ENCODE measurements at regions not wholly inside any gene's neighbourhood (a gene's known extent, or its start where the extent isn't known, plus 50 kb on each side); places are given as distances from the start of the nearest gene placed in this dataset.

- TF ChIP-seq, protein P1, sequence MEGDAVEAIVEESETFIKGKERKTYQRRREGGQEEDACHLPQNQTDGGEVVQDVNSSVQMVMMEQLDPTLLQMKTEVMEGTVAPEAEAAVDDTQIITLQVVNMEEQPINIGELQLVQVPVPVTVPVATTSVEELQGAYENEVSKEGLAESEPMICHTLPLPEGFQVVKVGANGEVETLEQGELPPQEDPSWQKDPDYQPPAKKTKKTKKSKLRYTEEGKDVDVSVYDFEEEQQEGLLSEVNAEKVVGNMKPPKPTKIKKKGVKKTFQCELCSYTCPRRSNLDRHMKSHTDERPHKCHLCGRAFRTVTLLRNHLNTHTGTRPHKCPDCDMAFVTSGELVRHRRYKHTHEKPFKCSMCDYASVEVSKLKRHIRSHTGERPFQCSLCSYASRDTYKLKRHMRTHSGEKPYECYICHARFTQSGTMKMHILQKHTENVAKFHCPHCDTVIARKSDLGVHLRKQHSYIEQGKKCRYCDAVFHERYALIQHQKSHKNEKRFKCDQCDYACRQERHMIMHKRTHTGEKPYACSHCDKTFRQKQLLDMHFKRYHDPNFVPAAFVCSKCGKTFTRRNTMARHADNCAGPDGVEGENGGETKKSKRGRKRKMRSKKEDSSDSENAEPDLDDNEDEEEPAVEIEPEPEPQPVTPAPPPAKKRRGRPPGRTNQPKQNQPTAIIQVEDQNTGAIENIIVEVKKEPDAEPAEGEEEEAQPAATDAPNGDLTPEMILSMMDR (IDR thresholded peaks at IDR 0.05; ENCODE audit: low read depth, low read length): no peak
- no peak for DNase-seq (ENCODE audit: extremely low read depth, low read depth)
Observed at GRCh38 chr3:165903885-165904630, 66.8 kb upstream of the BCHE start.

- DNase-seq (ENCODE audit: extremely low read depth, low read depth): no peak
- TF ChIP-seq, protein P1 (IDR thresholded peaks at IDR 0.05; ENCODE audit: low read depth, low read length): no peak
Observed at GRCh38 chr3:165899066-165899465, 61.8 kb upstream of the BCHE start.

DNA sequence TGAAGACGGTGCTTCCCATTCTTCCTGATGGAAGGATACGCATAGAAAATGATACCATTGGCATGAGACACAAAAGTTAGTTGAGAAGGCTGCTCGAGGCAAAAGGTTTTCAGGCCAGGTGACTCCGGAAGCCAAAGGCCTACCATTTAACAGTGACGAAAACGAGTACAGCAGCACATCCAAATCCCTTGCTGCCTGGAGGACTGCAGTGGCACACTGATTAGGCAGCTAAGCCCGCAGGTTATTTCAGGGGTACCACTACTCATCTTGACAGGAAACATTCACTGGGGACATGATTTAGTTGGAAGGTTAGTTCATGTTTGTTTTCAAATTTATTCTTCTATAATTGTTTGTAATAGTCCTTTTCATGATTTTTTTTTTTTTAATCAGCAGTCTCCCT lies 59.9 kb upstream of the BCHE start:
- TF ChIP-seq, protein P1 (IDR thresholded peaks at IDR 0.05; ENCODE audit: low read depth, low read length): no peak
- DNase-seq (ENCODE audit: extremely low read depth, low read depth): no peak

DNA sequence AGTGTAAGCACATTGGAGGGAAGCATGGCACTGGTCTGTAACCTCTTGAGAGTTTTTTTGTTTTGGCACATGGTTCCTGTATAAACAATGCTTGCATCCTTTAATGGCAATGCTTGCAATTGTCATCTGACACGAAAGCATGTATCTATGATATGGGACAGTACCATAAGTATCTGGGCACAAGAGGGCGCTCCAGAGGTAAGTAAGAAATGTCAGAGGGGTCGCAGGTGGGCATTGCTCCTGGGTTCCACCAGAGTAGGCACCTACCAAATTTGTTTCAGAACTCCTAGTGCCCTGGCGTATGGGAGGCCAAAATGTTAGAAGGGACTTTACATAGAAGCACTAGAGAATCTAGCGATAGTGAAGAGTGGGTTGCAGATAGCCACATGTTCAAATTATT lies 58.7 kb upstream of the BCHE start:
- no peak for DNase-seq (ENCODE audit: extremely low read depth, low read depth)
- TF ChIP-seq, protein P1 (IDR thresholded peaks at IDR 0.05; ENCODE audit: low read depth, low read length): no peak

DNA sequence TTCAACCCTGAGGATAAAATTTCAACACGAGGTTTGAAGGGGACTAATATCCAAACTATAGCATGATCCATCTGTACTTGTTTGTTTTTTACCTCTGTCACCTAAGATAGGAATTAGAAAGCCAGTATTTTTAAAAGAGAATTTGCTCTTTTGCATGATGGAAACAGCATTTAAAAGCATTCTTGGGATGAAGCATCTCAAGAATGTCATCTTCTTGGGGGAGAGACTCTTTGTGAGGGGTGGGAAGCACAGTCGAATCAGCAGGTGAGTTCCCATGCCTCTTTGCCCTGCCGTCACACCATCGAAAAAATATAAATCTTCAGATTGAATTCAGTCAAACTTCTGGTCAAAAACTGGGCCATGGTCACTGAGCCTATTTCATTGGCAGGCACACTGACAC lies 55.3 kb upstream of the BCHE start:
- DNase-seq (ENCODE audit: extremely low read depth, low read depth): no peak
- TF ChIP-seq, protein P1 (IDR thresholded peaks at IDR 0.05; ENCODE audit: low read depth, low read length): no peak
